Body of pancreas (tissue), 4 donors: ENCODE measurements at regions not wholly inside any gene's neighbourhood (a gene's known extent, or its start where the extent isn't known, plus 50 kb on each side); places are given as distances from the start of the nearest gene placed in this dataset.

ENCODE experiments used
- CTCF ChIP-seq, 7 experiments: fragments of 450-650 bp in 4 of 7; fragments of 200-600 bp in 3 of 7; sonication (generic) in 3 of 7; IDR thresholded peaks; one replicate each; pipeline ENCODE4 v1.5.1; 2016 to 2019; ENCODE audit warnings: antibody characterized with exemption in 7 of 7
- POLR2A ChIP-seq, 3 donors: fragments of 450-650 bp; IDR thresholded peaks; one replicate each; pipeline ENCODE4 v1.6.1; 2016; ENCODE audit warnings: antibody characterized with exemption in 3 of 3, mild to moderate bottlenecking in 2 of 3

- TF ChIP-seq CTCF (IDR thresholded peaks at IDR 0.05) = no peak
- no peak for TF ChIP-seq POLR2A (IDR thresholded peaks at IDR 0.05)
These were observed 112.1 kb downstream of the PTPRS start for GRCh38 chr19:5228490-5228889.
